ENCODE measurements at regions not wholly inside any gene's neighbourhood (a gene's known extent, or its start where the extent isn't known, plus 50 kb on each side); places are given as distances from the start of the nearest gene placed in this dataset.
"Not testable (repeated sequence)": the region's sequence is repeated elsewhere in the genome, so short reads cannot be mapped to it uniquely, and the experiment has no call there.

GRCh38 chr10:45144326-45145070 lies 143.8 kb downstream of the ZNF22 start:
- no peak for TF ChIP-seq EZH2 (IDR thresholded peaks at IDR 0.05; ENCODE audit: low read length)
- TF ChIP-seq, protein P1, sequence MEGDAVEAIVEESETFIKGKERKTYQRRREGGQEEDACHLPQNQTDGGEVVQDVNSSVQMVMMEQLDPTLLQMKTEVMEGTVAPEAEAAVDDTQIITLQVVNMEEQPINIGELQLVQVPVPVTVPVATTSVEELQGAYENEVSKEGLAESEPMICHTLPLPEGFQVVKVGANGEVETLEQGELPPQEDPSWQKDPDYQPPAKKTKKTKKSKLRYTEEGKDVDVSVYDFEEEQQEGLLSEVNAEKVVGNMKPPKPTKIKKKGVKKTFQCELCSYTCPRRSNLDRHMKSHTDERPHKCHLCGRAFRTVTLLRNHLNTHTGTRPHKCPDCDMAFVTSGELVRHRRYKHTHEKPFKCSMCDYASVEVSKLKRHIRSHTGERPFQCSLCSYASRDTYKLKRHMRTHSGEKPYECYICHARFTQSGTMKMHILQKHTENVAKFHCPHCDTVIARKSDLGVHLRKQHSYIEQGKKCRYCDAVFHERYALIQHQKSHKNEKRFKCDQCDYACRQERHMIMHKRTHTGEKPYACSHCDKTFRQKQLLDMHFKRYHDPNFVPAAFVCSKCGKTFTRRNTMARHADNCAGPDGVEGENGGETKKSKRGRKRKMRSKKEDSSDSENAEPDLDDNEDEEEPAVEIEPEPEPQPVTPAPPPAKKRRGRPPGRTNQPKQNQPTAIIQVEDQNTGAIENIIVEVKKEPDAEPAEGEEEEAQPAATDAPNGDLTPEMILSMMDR (optimal IDR thresholded peaks at IDR 0.05 in 1 of 3, IDR thresholded peaks at IDR 0.05 in 1 of 3, conservative IDR thresholded peaks at IDR 0.05 in 1 of 3; ENCODE audit: extremely low read depth in 1 of 3, insufficient read depth in 2 of 3, low read length in 3 of 3), result no peak
- dilution Hi-C loops (cut with MboI; ENCODE audit: extremely low pct_ligation_motif_present, low sequenced_read_pairs), result no loop called here
- Histone ChIP-seq H3K9me3 (ENCODE audit: control insufficient read depth, low read depth, low read length) (no peaks in the 10 kb centered on the region), H3K27ac (ENCODE audit: control insufficient read depth, insufficient read depth, low read length) (no peak overlapping the region), H3K27me3 (ENCODE audit: control insufficient read depth, extremely low read depth, insufficient read depth, low read length) (no peaks in the 10 kb centered on the region), H3K4me2 (ENCODE audit: control insufficient read depth, extremely low read depth, insufficient read depth, low read depth, low read length) (no peak overlapping the region), H3K79me2 (ENCODE audit: control insufficient read depth, insufficient read depth, low read length) (no peaks in the 10 kb centered on the region), H4K20me1 (ENCODE audit: control insufficient read depth, extremely low read depth, insufficient read depth, low read length) (no peaks in the 10 kb centered on the region), H3K4me1 (ENCODE audit: control insufficient read depth, extremely low read depth, insufficient read depth, low read length) (no peaks in the 10 kb centered on the region), H3K4me3 (ENCODE audit: control insufficient read depth in 2 of 3, extremely low read depth in 1 of 3, insufficient read depth in 2 of 3, low read depth in 1 of 3, low read length in 3 of 3) (no peak overlapping the region), H3K36me3 (ENCODE audit: control insufficient read depth in 2 of 2, extremely low read depth in 1 of 2, insufficient read depth in 2 of 2, low read length in 2 of 2) (no peaks in the 10 kb centered on the region), H3K9ac (ENCODE audit: control insufficient read depth, extremely low read depth, insufficient read depth, low read length) (no peak overlapping the region), H3K9me1 (ENCODE audit: control insufficient read depth, extremely low read depth, insufficient read depth, low read length) (no peaks in the 10 kb centered on the region), H2AFZ (ENCODE audit: control insufficient read depth, low read length) (no peak overlapping the region)
- FAIRE-seq, result no peak
- no peak for DNase-seq (ENCODE audit: low read depth, low spot score)

GRCh38 chr10:45145143-45145542 lies 144.4 kb downstream of the ZNF22 start:
- H4K20me1 ChIP-seq (ENCODE audit: control insufficient read depth, extremely low read depth, insufficient read depth, low read length); H3K36me3 ChIP-seq (ENCODE audit: control insufficient read depth in 2 of 2, extremely low read depth in 1 of 2, insufficient read depth in 2 of 2, low read length in 2 of 2); dilution Hi-C loops (cut with MboI; ENCODE audit: extremely low pct_ligation_motif_present, low sequenced_read_pairs); H3K4me3 ChIP-seq (ENCODE audit: control insufficient read depth in 2 of 3, extremely low read depth in 1 of 3, insufficient read depth in 2 of 3, low read depth in 1 of 3, low read length in 3 of 3); FAIRE-seq; H3K4me2 ChIP-seq (ENCODE audit: control insufficient read depth, extremely low read depth, insufficient read depth, low read depth, low read length); H2AFZ ChIP-seq (ENCODE audit: control insufficient read depth, low read length); H3K27me3 ChIP-seq (ENCODE audit: control insufficient read depth, extremely low read depth, insufficient read depth, low read length); H3K79me2 ChIP-seq (ENCODE audit: control insufficient read depth, insufficient read depth, low read length); H3K9ac ChIP-seq (ENCODE audit: control insufficient read depth, extremely low read depth, insufficient read depth, low read length); H3K9me1 ChIP-seq (ENCODE audit: control insufficient read depth, extremely low read depth, insufficient read depth, low read length); H3K4me1 ChIP-seq (ENCODE audit: control insufficient read depth, extremely low read depth, insufficient read depth, low read length); DNase-seq (ENCODE audit: low read depth, low spot score); H3K9me3 ChIP-seq (ENCODE audit: control insufficient read depth, low read depth, low read length); H3K27ac ChIP-seq (ENCODE audit: control insufficient read depth, insufficient read depth, low read length): not testable (repeated sequence)

- H3K9me1 ChIP-seq (ENCODE audit: control insufficient read depth, extremely low read depth, insufficient read depth, low read length), result no peaks in the 10 kb centered on the region
- no peak overlapping the region for H2AFZ ChIP-seq (ENCODE audit: control insufficient read depth, low read length)
- no peak for FAIRE-seq
- H3K9me3 ChIP-seq (ENCODE audit: control insufficient read depth, low read depth, low read length), result no peaks in the 10 kb centered on the region
- H3K9ac ChIP-seq (ENCODE audit: control insufficient read depth, extremely low read depth, insufficient read depth, low read length), result no peak overlapping the region
- TF ChIP-seq, protein P1 (optimal IDR thresholded peaks at IDR 0.05 in 1 of 3, IDR thresholded peaks at IDR 0.05 in 1 of 3, conservative IDR thresholded peaks at IDR 0.05 in 1 of 3; ENCODE audit: extremely low read depth in 1 of 3, insufficient read depth in 2 of 3, low read length in 3 of 3), result no peak
- no peak for TF ChIP-seq EZH2 (IDR thresholded peaks at IDR 0.05; ENCODE audit: low read length)
- no peak overlapping the region for H3K27ac ChIP-seq (ENCODE audit: control insufficient read depth, insufficient read depth, low read length)
- dilution Hi-C loops (cut with MboI; ENCODE audit: extremely low pct_ligation_motif_present, low sequenced_read_pairs), result no loop called here
- H3K27me3 ChIP-seq (ENCODE audit: control insufficient read depth, extremely low read depth, insufficient read depth, low read length), result no peaks in the 10 kb centered on the region
- no peaks in the 10 kb centered on the region for H4K20me1 ChIP-seq (ENCODE audit: control insufficient read depth, extremely low read depth, insufficient read depth, low read length)
- no peak for DNase-seq (ENCODE audit: low read depth, low spot score)
- H3K4me1 ChIP-seq (ENCODE audit: control insufficient read depth, extremely low read depth, insufficient read depth, low read length), result no peaks in the 10 kb centered on the region
- H3K4me3 ChIP-seq (ENCODE audit: control insufficient read depth in 2 of 3, extremely low read depth in 1 of 3, insufficient read depth in 2 of 3, low read depth in 1 of 3, low read length in 3 of 3), result no peak overlapping the region
- no peaks in the 10 kb centered on the region for H3K79me2 ChIP-seq (ENCODE audit: control insufficient read depth, insufficient read depth, low read length)
- H3K4me2 ChIP-seq (ENCODE audit: control insufficient read depth, extremely low read depth, insufficient read depth, low read depth, low read length), result no peak overlapping the region
- H3K36me3 ChIP-seq (ENCODE audit: control insufficient read depth in 2 of 2, extremely low read depth in 1 of 2, insufficient read depth in 2 of 2, low read length in 2 of 2), result no peaks in the 10 kb centered on the region
Measured at GRCh38 chr10:45147000-45147399, 146.3 kb downstream of the ZNF22 start.

All from keratinocyte (primary cell).